Effector memory CD8-positive, alpha-beta T cell (primary cell): ENCODE measurements at regions not wholly inside any gene's neighbourhood (a gene's known extent, or its start where the extent isn't known, plus 50 kb on each side); places are given as distances from the start of the nearest gene placed in this dataset.

Experiments used
- ATAC-seq: fragments of 150-1000 bp; cut with Tn5 transposase; replicated peaks from 2 replicates; pipeline ENCODE4 v1.10.0; 2021; ENCODE audit warnings: mild to moderate bottlenecking, moderate library complexity
- DNase-seq, 3 experiments: peaks; one replicate each; pipeline ENCODE4 v3.0.0; 2021
- H3K27ac Mint-ChIP-seq, 2 donors: one replicate each; pipeline ENCODE4 v1.8.0; 2022; ENCODE audit warnings: mild to moderate bottlenecking in 2 of 2, mixed read lengths in 2 of 2, moderate library complexity in 2 of 2
- H3K27me3 Mint-ChIP-seq, 2 donors: one replicate each; pipeline ENCODE4 v1.8.0; 2022; ENCODE audit warnings: mixed read lengths in 2 of 2
- H3K36me3 Mint-ChIP-seq: one replicate; pipeline ENCODE4 v1.8.0; 2022; ENCODE audit warnings: mild to moderate bottlenecking, moderate library complexity, mixed read lengths; ENCODE audit not compliant: insufficient read depth
- H3K4me1 Mint-ChIP-seq, 2 donors: one replicate each; pipeline ENCODE4 v1.8.0; 2022; ENCODE audit warnings: low read depth in 2 of 2, mixed read lengths in 2 of 2
- H3K4me3 Mint-ChIP-seq, 2 donors: one replicate each; pipeline ENCODE4 v1.8.0; 2022; ENCODE audit warnings: mild to moderate bottlenecking in 2 of 2, mixed read lengths in 2 of 2, moderate library complexity in 2 of 2
- H3K9me3 Mint-ChIP-seq, 2 donors: one replicate each; pipeline ENCODE4 v1.8.0; 2022; ENCODE audit warnings: mixed read lengths in 2 of 2

DNA sequence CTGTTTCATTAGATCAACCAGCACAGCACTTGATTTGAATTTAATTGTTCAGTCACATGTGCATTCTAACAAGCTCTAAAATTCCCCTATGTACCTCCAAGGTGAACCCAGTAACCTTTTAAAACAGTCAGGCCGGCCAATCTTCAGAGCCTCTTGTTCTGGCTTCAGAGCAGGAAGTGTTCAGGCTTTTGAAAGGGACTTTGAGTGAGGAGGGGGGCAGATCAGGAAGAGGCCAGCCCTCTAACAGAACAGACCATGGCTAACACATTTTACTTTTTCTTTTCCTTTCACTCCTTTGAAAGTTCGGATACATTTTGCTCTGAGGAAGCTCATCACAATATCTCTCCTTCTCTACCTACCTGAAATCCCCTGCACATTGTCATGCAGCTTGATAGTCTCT, 390.3 kb downstream of the TBC1D4 start:
- Mint-ChIP-seq H3K36me3 (no peaks in the 10 kb centered on the region), H3K27ac (no peak overlapping the region), H3K9me3 (no peaks in the 10 kb centered on the region), H3K4me3 (no peak overlapping the region), H3K4me1 (peaks cover 0 to 7% of the 10 kb centered on the region in 2 donors), H3K27me3 (peaks cover 0 to 26% of the 10 kb centered on the region in 2 donors)
- no peak for DNase-seq
- no peak for ATAC-seq

DNA sequence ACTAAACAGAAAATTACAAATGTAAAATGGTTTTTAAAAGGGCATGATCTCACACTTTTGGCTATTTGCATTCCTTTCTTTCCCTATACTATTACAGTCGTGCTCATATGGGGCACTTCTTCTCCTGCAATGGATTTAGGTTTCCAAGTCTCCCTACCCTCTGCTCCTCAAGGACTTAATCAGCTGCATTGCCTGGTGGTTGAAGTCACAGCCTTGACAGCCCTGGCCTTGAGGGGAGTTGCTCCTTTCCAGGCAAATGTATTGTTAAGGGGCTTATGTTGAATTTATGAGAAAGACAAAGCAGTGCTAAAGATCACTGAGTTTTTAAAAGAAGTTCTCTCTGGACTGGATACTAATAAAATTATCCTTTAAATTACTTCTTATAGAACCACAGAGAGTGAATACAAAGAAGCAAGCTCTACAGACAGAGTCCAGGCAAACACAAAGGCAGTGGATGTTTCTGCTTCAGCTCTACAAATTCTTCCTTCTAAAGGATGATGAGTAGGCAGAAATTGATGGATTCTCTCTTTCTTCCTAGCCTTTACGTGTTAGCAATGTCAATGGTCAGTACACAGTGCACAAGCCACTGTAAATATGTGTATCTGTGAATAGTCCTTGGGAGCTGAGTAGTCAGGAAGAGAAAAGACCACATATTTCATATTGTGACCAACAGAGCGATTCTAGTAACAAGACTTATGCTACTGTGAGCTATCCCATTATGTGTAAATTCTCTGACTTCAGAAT, 390.9 kb downstream of the TBC1D4 start:
- no peak for ATAC-seq
- H3K4me3 Mint-ChIP-seq, result no peak overlapping the region
- H3K36me3 Mint-ChIP-seq, result no peaks in the 10 kb centered on the region
- peaks cover 0 to 23% of the 10 kb centered on the region in 2 donors for H3K27me3 Mint-ChIP-seq
- H3K27ac Mint-ChIP-seq, result no peak overlapping the region
- H3K9me3 Mint-ChIP-seq, result no peaks in the 10 kb centered on the region
- no peak for DNase-seq
- peaks cover 0 to 7% of the 10 kb centered on the region in 2 donors for H3K4me1 Mint-ChIP-seq

DNA sequence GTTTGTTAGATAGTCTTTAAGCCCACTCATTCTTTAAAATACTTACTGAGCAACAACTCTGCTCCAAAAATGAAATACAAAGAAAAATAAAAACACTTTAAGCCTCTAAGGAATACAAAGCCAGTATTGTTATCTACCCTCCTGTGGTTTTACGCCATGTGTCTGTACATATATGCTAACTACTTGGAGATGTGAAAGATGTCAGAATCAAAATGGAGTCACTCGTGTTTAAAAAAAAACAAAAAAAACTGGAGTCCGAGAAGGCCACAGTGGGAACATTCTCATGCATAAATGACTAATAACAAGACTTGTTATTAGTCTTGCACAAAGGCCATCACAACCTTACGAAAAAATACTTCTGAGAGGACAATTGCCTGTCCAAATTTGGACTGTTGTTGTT, 393.1 kb downstream of the TBC1D4 start:
- no peaks in the 10 kb centered on the region for H3K9me3 Mint-ChIP-seq
- H3K36me3 Mint-ChIP-seq, result no peaks in the 10 kb centered on the region
- peaks cover 0 to 17% of the 10 kb centered on the region in 2 donors for H3K27me3 Mint-ChIP-seq

DNA sequence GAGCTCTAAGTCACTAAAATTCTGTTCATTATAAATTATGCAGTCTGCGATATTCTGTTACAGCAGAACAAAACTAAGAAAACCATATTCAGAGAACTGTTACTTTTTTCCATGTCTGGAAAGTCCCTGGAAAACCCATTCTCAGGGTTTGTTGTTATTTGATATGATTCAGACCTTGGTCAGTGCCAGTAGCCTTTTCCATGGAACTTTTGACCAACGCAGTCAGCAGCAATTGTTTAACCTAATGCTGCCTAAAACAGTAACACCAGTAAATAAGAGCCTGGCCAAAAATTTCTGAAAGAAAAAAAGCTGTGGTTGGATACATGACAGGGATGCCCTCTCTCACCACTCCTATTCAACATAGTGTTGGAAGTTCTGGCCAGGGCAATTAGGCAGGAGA, 402.7 kb downstream of the TBC1D4 start:
- Mint-ChIP-seq H3K27me3 (peaks cover 0 to 38% of the 10 kb centered on the region in 2 donors), H3K9me3 (no peaks in the 10 kb centered on the region), H3K4me3 (no peak overlapping the region), H3K36me3 (no peaks in the 10 kb centered on the region), H3K27ac (no peak overlapping the region), H3K4me1 (no peaks in the 10 kb centered on the region)
- DNase-seq (no peak), ATAC-seq (no peak)

More for the DNA sequence above, 393.1 kb downstream of the TBC1D4 start:
- no peak for DNase-seq
- no peak overlapping the region for H3K27ac Mint-ChIP-seq
- peaks cover 0 to 7% of the 10 kb centered on the region in 2 donors for H3K4me1 Mint-ChIP-seq
- no peak overlapping the region for H3K4me3 Mint-ChIP-seq
- ATAC-seq, result no peak

DNA sequence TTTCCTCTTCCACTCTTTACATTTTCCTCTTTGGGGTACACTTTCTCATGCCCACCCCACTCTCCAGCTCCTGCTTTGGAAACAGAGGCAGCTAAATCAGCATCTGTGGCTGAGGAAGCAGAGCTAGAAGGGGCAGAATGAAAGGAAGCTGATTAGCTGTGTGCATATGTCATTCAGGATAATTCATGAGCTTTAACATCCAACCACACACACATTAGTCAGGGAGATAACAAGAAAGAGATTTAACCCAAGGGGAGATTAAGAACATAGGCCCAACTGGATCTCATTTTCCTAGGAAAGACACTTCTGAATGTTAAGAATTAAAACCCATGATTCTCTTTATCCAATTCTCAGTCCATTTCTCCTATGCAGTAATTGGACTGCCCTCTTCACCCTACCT, 405.5 kb downstream of the TBC1D4 start:
- H3K4me3 Mint-ChIP-seq, result no peak overlapping the region
- peaks cover 7 to 50% of the 10 kb centered on the region in 2 donors for H3K27me3 Mint-ChIP-seq
- H3K36me3 Mint-ChIP-seq, result no peaks in the 10 kb centered on the region
- H3K9me3 Mint-ChIP-seq, result no peaks in the 10 kb centered on the region
- no peak for ATAC-seq
- no peak overlapping the region for H3K27ac Mint-ChIP-seq
- no peak for DNase-seq
- H3K4me1 Mint-ChIP-seq, result no peaks in the 10 kb centered on the region

DNA sequence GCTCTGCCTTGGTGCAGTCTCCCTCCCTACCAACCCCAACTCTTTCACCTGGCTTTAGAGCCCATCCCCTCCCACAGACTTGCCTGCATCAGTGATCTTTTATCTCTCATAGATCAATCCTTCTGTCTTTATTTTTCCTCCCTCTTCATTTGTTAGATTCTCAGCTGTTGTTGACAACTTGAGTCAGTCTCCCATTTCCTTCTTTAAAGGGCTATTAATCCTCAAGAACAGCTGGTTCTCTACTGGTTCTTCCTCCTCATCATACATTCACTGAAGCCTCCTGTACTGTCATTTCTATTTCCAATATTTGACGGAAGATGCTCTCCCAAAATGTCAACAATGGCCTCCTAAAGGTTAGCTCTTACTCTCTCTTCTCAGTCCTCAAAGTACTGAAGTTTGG, 408.2 kb downstream of the TBC1D4 start:
- H3K27ac Mint-ChIP-seq, result no peak overlapping the region
- H3K27me3 Mint-ChIP-seq, result peaks cover 10 to 42% of the 10 kb centered on the region in 2 donors
- no peak overlapping the region for H3K4me3 Mint-ChIP-seq

DNA sequence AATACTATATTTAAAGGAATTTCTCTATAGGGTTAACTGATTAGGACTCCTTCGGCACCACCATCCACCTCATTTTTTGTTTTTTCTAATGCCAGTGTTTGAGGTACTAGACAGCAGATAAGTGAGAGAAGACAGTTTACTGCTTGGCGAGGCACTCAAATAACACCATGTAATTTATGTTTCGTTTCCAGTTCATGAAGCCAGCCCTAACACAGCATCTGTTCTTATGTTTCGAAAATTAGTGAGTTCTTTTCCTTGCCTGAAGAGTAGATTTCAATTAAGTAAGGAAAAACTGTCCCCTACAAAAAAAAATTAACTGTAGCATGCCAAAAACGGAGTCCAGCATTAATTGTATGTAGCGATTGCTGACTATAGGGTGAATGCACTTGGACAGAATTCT, 409.1 kb downstream of the TBC1D4 start:
- peaks cover 10 to 36% of the 10 kb centered on the region in 2 donors for H3K27me3 Mint-ChIP-seq
- ATAC-seq (no peak), DNase-seq (no peak)
- H3K36me3 Mint-ChIP-seq, result no peaks in the 10 kb centered on the region
- no peaks in the 10 kb centered on the region for H3K9me3 Mint-ChIP-seq
- no peaks in the 10 kb centered on the region for H3K4me1 Mint-ChIP-seq
- no peak overlapping the region for H3K27ac Mint-ChIP-seq
- no peak overlapping the region for H3K4me3 Mint-ChIP-seq

More for the DNA sequence above, 408.2 kb downstream of the TBC1D4 start:
- ATAC-seq (no peak), DNase-seq (no peak)
- Mint-ChIP-seq H3K9me3 (no peaks in the 10 kb centered on the region), H3K4me1 (no peaks in the 10 kb centered on the region), H3K36me3 (no peaks in the 10 kb centered on the region)

DNA sequence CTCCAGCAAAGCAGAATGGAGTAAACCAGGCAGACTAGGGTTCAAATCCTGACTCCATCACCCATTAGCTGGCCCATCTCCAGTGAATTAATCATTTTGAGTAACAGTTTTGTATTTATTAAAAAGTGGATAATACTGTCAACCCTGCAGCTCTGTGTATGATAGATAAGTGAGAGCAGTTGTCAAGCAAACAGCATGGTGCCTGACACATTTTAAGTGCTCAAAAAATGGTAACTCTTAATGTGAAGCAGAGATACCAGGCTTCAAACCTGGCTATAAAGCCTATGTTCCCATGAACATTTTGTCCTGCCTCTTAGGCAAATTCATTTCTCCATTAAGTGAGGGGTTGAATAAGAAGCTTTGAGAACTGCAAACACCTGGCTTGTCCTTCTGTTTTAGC, 409.6 kb downstream of the TBC1D4 start:
- no peak overlapping the region for H3K4me3 Mint-ChIP-seq
- H3K36me3 Mint-ChIP-seq, result no peaks in the 10 kb centered on the region
- no peaks in the 10 kb centered on the region for H3K4me1 Mint-ChIP-seq
- H3K27ac Mint-ChIP-seq, result no peak overlapping the region
- peaks cover 10 to 36% of the 10 kb centered on the region in 2 donors for H3K27me3 Mint-ChIP-seq
- no peak for ATAC-seq
- H3K9me3 Mint-ChIP-seq, result no peaks in the 10 kb centered on the region
- DNase-seq, result no peak

DNA sequence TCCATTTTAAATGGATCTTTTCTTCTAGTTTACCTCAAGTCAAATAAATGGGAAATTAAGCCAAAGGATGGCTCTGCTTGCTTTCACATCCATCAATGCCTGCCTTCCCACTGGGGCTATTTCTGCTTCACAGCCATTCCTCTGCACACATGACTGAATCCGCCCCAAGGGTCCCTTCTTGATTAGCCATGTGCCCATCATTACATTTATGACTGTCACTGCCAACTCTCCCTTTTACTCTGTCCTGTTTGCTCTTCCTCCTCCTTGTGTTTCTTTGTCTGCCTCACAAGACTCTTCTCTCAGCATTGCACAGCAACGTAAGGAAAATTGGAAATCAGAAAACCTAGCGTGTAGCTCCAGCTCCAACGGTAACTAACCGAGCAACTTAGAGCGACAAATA, 410.2 kb downstream of the TBC1D4 start:
- peaks cover 0 to under 1% of the 10 kb centered on the region in 2 donors for H3K9me3 Mint-ChIP-seq
- no peak for DNase-seq
- H3K36me3 Mint-ChIP-seq, result no peaks in the 10 kb centered on the region
- no peak for ATAC-seq
- H3K27ac Mint-ChIP-seq, result no peak overlapping the region
- H3K4me1 Mint-ChIP-seq, result no peaks in the 10 kb centered on the region
- no peak overlapping the region for H3K4me3 Mint-ChIP-seq
- H3K27me3 Mint-ChIP-seq, result peaks cover 10 to 37% of the 10 kb centered on the region in 2 donors

DNA sequence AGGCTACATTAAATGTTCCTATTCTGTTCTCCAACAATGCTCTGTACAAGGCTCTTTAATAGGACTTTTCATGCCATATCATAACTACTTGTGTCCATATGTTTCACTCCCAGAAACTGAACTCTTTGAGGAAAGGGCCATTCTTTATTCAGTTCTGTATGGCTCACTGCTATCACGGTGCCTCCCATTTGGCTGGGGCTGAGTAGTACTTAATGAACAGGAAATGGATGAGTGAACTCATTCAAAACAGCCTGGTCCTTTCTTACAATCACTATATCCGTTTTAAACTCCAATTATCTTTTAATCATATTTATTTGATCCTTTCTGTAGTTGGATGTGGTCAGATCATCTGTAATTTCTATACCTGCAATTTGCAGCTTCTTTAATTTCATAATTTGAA, 410.6 kb downstream of the TBC1D4 start:
- DNase-seq, result no peak
- peaks cover 0 to 2% of the 10 kb centered on the region in 2 donors for H3K9me3 Mint-ChIP-seq
- no peaks in the 10 kb centered on the region for H3K4me1 Mint-ChIP-seq
- no peak for ATAC-seq
- no peak overlapping the region for H3K4me3 Mint-ChIP-seq
- no peak overlapping the region for H3K27ac Mint-ChIP-seq
- H3K27me3 Mint-ChIP-seq, result peaks cover 10 to 37% of the 10 kb centered on the region in 2 donors
- H3K36me3 Mint-ChIP-seq, result no peaks in the 10 kb centered on the region

DNA sequence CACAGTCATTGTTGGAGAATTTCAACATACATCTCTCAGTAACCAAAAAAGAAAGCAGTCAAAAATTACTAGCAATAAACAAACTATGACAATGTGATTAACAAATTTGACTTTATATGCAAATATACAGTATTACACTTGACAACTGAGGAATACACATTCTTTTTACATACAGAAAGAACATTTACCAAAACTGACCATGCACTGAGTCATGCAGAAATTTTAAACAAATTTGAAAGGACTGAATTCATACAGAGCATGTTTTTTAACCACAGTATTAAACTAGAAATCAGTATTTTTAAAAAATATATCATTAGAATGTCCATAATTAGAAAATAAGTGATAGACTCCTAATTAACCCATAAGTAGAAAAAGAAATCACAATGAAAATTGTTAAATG, 420.1 kb downstream of the TBC1D4 start:
- ATAC-seq, result no peak
- Mint-ChIP-seq H3K9me3 (peaks cover 0 to 2% of the 10 kb centered on the region in 2 donors), H3K4me1 (no peaks in the 10 kb centered on the region), H3K36me3 (peaks cover 5% of the 10 kb centered on the region), H3K27ac (no peak overlapping the region), H3K4me3 (no peak overlapping the region), H3K27me3 (peaks cover 0 to 14% of the 10 kb centered on the region in 2 donors)
- DNase-seq, result no peak

DNA sequence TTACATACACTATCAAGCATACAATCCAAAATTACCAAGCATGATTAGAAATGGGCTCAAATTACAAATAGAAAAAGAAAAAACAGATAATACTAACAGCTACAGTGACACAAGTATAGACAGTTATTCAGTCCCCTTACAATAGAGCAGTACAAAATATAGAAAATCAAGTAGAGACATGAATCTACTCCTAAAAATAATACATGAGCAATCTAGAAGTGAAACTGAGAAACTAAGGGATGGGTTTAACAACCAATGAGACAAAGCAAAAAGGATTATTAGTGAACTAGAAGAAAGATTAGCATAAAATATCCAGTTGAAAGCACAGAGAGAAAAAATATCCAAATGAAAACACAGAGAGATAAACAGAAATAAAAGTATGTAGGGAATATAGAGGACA, 426.7 kb downstream of the TBC1D4 start:
- peaks cover 5% of the 10 kb centered on the region for H3K36me3 Mint-ChIP-seq

DNA sequence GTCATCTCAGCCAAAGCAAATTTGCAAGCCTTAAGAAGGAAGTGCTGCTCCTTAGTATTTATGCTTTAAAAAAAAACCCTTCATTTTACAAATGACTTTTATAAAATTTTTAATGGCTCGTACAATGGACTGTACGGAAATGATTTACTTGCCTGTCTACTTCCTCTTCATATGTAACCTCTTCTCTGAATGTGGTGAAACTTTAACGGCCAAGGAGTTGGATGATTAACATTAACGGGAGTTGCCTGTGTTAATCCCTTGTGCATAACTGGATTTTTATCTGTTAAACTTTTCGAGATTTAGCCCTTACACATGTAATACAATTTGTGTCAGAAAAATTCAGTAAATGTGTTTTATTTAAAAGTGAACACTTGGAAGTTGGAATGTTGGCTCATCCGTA, 429.4 kb downstream of the TBC1D4 start:
- H3K27ac Mint-ChIP-seq, result no peak overlapping the region
- peaks cover 3% of the 10 kb centered on the region for H3K36me3 Mint-ChIP-seq
- no peaks in the 10 kb centered on the region for H3K4me1 Mint-ChIP-seq
- no peaks in the 10 kb centered on the region for H3K9me3 Mint-ChIP-seq
- DNase-seq, result no peak
- ATAC-seq, result no peak
- no peak overlapping the region for H3K4me3 Mint-ChIP-seq
- H3K27me3 Mint-ChIP-seq, result peaks cover 21 to 24% of the 10 kb centered on the region in 2 donors

More for the DNA sequence above, 426.7 kb downstream of the TBC1D4 start:
- peaks cover 21 to 34% of the 10 kb centered on the region in 2 donors for H3K27me3 Mint-ChIP-seq
- no peaks in the 10 kb centered on the region for H3K4me1 Mint-ChIP-seq
- no peak overlapping the region for H3K4me3 Mint-ChIP-seq
- DNase-seq (no peak), ATAC-seq (no peak)
- H3K9me3 Mint-ChIP-seq, result no peaks in the 10 kb centered on the region
- H3K27ac Mint-ChIP-seq, result no peak overlapping the region

DNA sequence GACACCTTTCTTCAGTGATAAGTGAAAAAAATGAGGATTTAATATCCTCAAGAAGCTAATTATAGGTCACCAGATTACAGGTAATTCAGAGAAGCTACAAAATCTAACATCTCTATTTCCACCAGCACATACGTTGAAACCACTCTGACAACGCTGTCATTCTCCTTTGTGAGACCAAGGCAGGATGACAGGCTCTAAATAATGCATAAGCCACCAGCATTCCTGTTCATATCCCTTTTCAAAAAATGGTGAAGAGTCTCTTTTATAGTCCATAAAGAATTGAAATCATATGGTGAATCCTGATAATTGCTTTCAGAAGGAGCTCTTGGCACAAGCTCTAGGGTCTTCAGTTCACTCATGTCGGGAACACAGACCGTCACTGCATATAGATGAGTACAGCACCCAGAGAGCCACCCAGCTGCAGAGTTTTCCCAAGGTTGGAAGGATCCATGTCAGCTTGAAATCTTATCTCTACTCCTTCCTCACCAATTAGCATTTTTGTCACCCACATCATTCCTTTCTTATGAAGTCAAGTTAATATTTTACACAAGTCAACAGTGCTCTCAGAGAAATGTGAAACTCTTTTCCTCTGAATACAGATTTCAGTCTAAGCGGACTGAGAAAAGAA, 431.4 kb downstream of the TBC1D4 start:
- Mint-ChIP-seq H3K36me3 (no peaks in the 10 kb centered on the region), H3K4me3 (no peak overlapping the region), H3K4me1 (no peaks in the 10 kb centered on the region), H3K27ac (no peak overlapping the region), H3K9me3 (no peaks in the 10 kb centered on the region), H3K27me3 (peaks cover 9 to 19% of the 10 kb centered on the region in 2 donors)
- ATAC-seq (no peak), DNase-seq (no peak)
